Right atrium auricular region (tissue), 2 donors: ENCODE measurements at regions not wholly inside any gene's neighbourhood (a gene's known extent, or its start where the extent isn't known, plus 50 kb on each side); places are given as distances from the start of the nearest gene placed in this dataset.
"Not testable (repeated sequence)": the region's sequence is repeated elsewhere in the genome, so short reads cannot be mapped to it uniquely, and the experiment has no call there.

Source experiments
- DNase-seq: peaks from one replicate; pipeline ENCODE4 v3.0.0-alpha.2; 2019; ENCODE audit warnings: low spot score
- H3K27ac ChIP-seq, 2 donors: fragments of 200-600 bp; sonication (generic); 1 replicate in 1 of 2; 2 replicates in 1 of 2; pipeline ENCODE4 v1.5.1; 2016 to 2019
- H3K27me3 ChIP-seq, 2 donors: fragments of 200-600 bp; sonication (generic); one replicate each; pipeline versions ENCODE4 v1.5.1 to v1.6.0; 2017 to 2019
- H3K36me3 ChIP-seq: fragments of 200-600 bp; sonication (generic); one replicate; pipeline ENCODE4 v1.5.1; 2016
- H3K4me1 ChIP-seq, 2 donors: fragments of 200-600 bp; sonication (generic); one replicate each; pipeline versions ENCODE4 v1.5.1 to v1.6.0; 2017 to 2019
- H3K4me3 ChIP-seq, 2 donors: fragments of 200-600 bp; sonication (generic); 1 replicate in 1 of 2; 2 replicates in 1 of 2; pipeline ENCODE4 v1.5.1; 2017 to 2019; ENCODE audit warnings: mild to moderate bottlenecking in 1 of 2, moderate library complexity in 1 of 2
- H3K9me3 ChIP-seq, 2 donors: fragments of 200-600 bp; sonication (generic); one replicate each; pipeline ENCODE4 v1.5.1; 2019
- CTCF ChIP-seq, 2 donors: fragments of 200-600 bp; sonication (generic); IDR thresholded peaks; one replicate each; pipeline ENCODE4 v1.5.1; 2019; ENCODE audit warnings: antibody characterized with exemption in 2 of 2

GRCh38 chr14:48275301-48275700 is 599.9 kb upstream of the MDGA2 start:
- no peak overlapping the region for H3K4me3 ChIP-seq
- no peaks in the 10 kb centered on the region for H3K27me3 ChIP-seq
- H3K4me1 ChIP-seq = no peaks in the 10 kb centered on the region
- peak overlapping the region in 1 of 2 donors; percentile 23 for H3K27ac ChIP-seq
- no peak for TF ChIP-seq CTCF (IDR thresholded peaks at IDR 0.05)
- no peak for DNase-seq
- H3K36me3 ChIP-seq = no peaks in the 10 kb centered on the region
- H3K9me3 ChIP-seq = no peaks in the 10 kb centered on the region

GRCh38 chr14:48274826-48275225 is 599.4 kb upstream of the MDGA2 start:
- TF ChIP-seq CTCF (IDR thresholded peaks at IDR 0.05) = no peak
- Histone ChIP-seq H3K4me1 (no peaks in the 10 kb centered on the region), H3K4me3 (no peak overlapping the region), H3K27me3 (no peaks in the 10 kb centered on the region), H3K36me3 (no peaks in the 10 kb centered on the region), H3K9me3 (no peaks in the 10 kb centered on the region), H3K27ac (peak overlapping the region in 1 of 2 donors; percentile 23)
- DNase-seq = no peak

- not testable (repeated sequence) for H3K4me1 ChIP-seq, H3K36me3 ChIP-seq, H3K9me3 ChIP-seq, DNase-seq, H3K27me3 ChIP-seq, H3K4me3 ChIP-seq, H3K27ac ChIP-seq
Observed at GRCh38 chr14:48267926-48268325, 592.5 kb upstream of the MDGA2 start.

- not testable (repeated sequence) for H3K4me3 ChIP-seq, H3K27ac ChIP-seq, H3K9me3 ChIP-seq, H3K27me3 ChIP-seq, H3K36me3 ChIP-seq, DNase-seq, H3K4me1 ChIP-seq
Observed at GRCh38 chr14:48266201-48266600, 590.8 kb upstream of the MDGA2 start.

GRCh38 chr14:48261436-48261835 is 586.0 kb upstream of the MDGA2 start:
- no peak for TF ChIP-seq CTCF (IDR thresholded peaks at IDR 0.05)
- Histone ChIP-seq H3K27ac (no peak overlapping the region), H3K4me1 (no peaks in the 10 kb centered on the region), H3K36me3 (no peaks in the 10 kb centered on the region), H3K9me3 (no peaks in the 10 kb centered on the region), H3K4me3 (no peak overlapping the region), H3K27me3 (no peaks in the 10 kb centered on the region)
- no peak for DNase-seq

- not testable (repeated sequence) for H3K36me3 ChIP-seq, H3K27me3 ChIP-seq, H3K9me3 ChIP-seq, DNase-seq, H3K4me1 ChIP-seq, H3K27ac ChIP-seq, H3K4me3 ChIP-seq
Observed at GRCh38 chr14:48260394-48261295, 585.2 kb upstream of the MDGA2 start.

- H3K4me3 ChIP-seq, H3K27me3 ChIP-seq, H3K36me3 ChIP-seq, H3K4me1 ChIP-seq, H3K27ac ChIP-seq, H3K9me3 ChIP-seq, DNase-seq: not testable (repeated sequence)
Observed at GRCh38 chr14:48259876-48260275, 584.5 kb upstream of the MDGA2 start.

- not testable (repeated sequence) for H3K4me3 ChIP-seq, H3K27ac ChIP-seq, H3K36me3 ChIP-seq, H3K27me3 ChIP-seq, H3K9me3 ChIP-seq, H3K4me1 ChIP-seq, DNase-seq
Observed at GRCh38 chr14:48259232-48259631, 583.8 kb upstream of the MDGA2 start.

- H3K36me3 ChIP-seq, H3K27me3 ChIP-seq, H3K4me3 ChIP-seq, DNase-seq, H3K27ac ChIP-seq, H3K4me1 ChIP-seq, H3K9me3 ChIP-seq: not testable (repeated sequence)
Observed at GRCh38 chr14:48258703-48259102, 583.3 kb upstream of the MDGA2 start.
